CD14-positive monocyte (primary cell): ENCODE measurements at regions not wholly inside any gene's neighbourhood (a gene's known extent, or its start where the extent isn't known, plus 50 kb on each side); places are given as distances from the start of the nearest gene placed in this dataset.
A peak's percentile ranks its signal among the peaks of the same experiment; 100 is the strongest.

Source experiments
- DNase-seq, 3 donors: peaks; one replicate each; pipeline ENCODE4 v3.0.0-alpha.2; 2011 to 2022
- H2AFZ ChIP-seq: 2 replicates; pipeline ENCODE4 v1.6.0; 2012; ENCODE audit warnings: mild to moderate bottlenecking, low read depth, low read length, inconsistent platforms; ENCODE audit not compliant: insufficient read depth, poor library complexity, severe bottlenecking
- H3K27ac ChIP-seq, 2 donors: 1 replicate in 1 of 2; 2 replicates in 1 of 2; pipeline ENCODE4 v1.5.1; 2012 to 2013; ENCODE audit warnings: low read length in 2 of 2, control low read depth in 1 of 2, inconsistent platforms in 1 of 2, low read depth in 1 of 2, mild to moderate bottlenecking in 1 of 2
- H3K27me3 ChIP-seq, 2 donors: one replicate each; pipeline versions ENCODE4 v1.6.0 to v1.6.1; 2011 to 2013; ENCODE audit warnings: low read length in 2 of 2; ENCODE audit not compliant: control insufficient read depth in 2 of 2, insufficient read depth in 2 of 2
- H3K36me3 ChIP-seq, 2 donors: replicated peaks in 1 of 2; 1 replicate in 1 of 2; 2 replicates in 1 of 2; pipeline versions ENCODE4 v1.5.1 to v1.6.1; 2012 to 2013; ENCODE audit warnings: low read length in 2 of 2, control low read depth in 1 of 2, inconsistent platforms in 1 of 2, mild to moderate bottlenecking in 1 of 2; ENCODE audit not compliant: insufficient read depth in 2 of 2, control insufficient read depth in 1 of 2
- H3K4me1 ChIP-seq, 2 donors: 1 replicate in 1 of 2; 2 replicates in 1 of 2; pipeline versions ENCODE4 v1.5.1 to v1.6.1; 2012 to 2013; ENCODE audit warnings: low read length in 2 of 2, control low read depth in 1 of 2, inconsistent platforms in 1 of 2, mild to moderate bottlenecking in 1 of 2, moderate library complexity in 1 of 2; ENCODE audit not compliant: insufficient read depth in 2 of 2, control insufficient read depth in 1 of 2
- H3K4me2 ChIP-seq: replicated peaks from 2 replicates; pipeline ENCODE3; 2012; ENCODE audit warnings: low read length, moderate library complexity, mild to moderate bottlenecking; ENCODE audit not compliant: poor library complexity, severe bottlenecking; ENCODE audit errors: extremely low read depth
- H3K4me3 ChIP-seq, 3 experiments: fragments of 200-600 bp in 1 of 3; sonication (generic) in 1 of 3; replicated peaks in 1 of 3; 1 replicate in 2 of 3; 2 replicates in 1 of 3; pipeline ENCODE4 v1.5.1; 2011 to 2013; ENCODE audit warnings: low read length in 3 of 3, mild to moderate bottlenecking in 3 of 3, control low read depth in 2 of 3, low read depth in 2 of 3, inconsistent platforms in 1 of 3, moderate library complexity in 1 of 3
- H3K79me2 ChIP-seq: 2 replicates; pipeline ENCODE4 v1.6.0; 2012; ENCODE audit warnings: mild to moderate bottlenecking, control low read depth, inconsistent platforms, low read length, moderate library complexity; ENCODE audit not compliant: insufficient read depth
- H3K9ac ChIP-seq: 2 replicates; pipeline ENCODE4 v1.6.0; 2017; ENCODE audit warnings: low read length, mild to moderate bottlenecking; ENCODE audit not compliant: insufficient read depth, poor library complexity, severe bottlenecking
- H3K9me3 ChIP-seq, 2 donors: replicated peaks in 1 of 2; 1 replicate in 1 of 2; 2 replicates in 1 of 2; pipeline versions ENCODE4 v1.5.1 to v1.6.1; 2012 to 2013; ENCODE audit warnings: low read length in 2 of 2, control low read depth in 1 of 2; ENCODE audit not compliant: control insufficient read depth in 1 of 2, insufficient read depth in 1 of 2
- H4K20me1 ChIP-seq: 2 replicates; pipeline ENCODE4 v1.6.0; 2012; ENCODE audit warnings: mild to moderate bottlenecking, low read length, control low read depth, moderate library complexity; ENCODE audit not compliant: insufficient read depth
- H3K27ac Mint-ChIP-seq, 7 donors: one replicate each; pipeline ENCODE4 v1.8.0; 2020; ENCODE audit warnings: mild to moderate bottlenecking in 7 of 7, mixed read lengths in 7 of 7, moderate library complexity in 6 of 7, inconsistent platforms in 2 of 7
- H3K27me3 Mint-ChIP-seq, 3 donors: one replicate each; pipeline ENCODE4 v1.8.0; 2021 to 2022; ENCODE audit warnings: low read depth in 3 of 3, mild to moderate bottlenecking in 3 of 3, mixed read lengths in 3 of 3, moderate library complexity in 3 of 3, inconsistent platforms in 1 of 3
- H3K36me3 Mint-ChIP-seq, 2 donors: one replicate each; pipeline ENCODE4 v1.8.0; 2020; ENCODE audit warnings: mixed read lengths in 2 of 2, inconsistent platforms in 1 of 2, mild to moderate bottlenecking in 1 of 2
- H3K4me1 Mint-ChIP-seq: one replicate; pipeline ENCODE4 v1.8.0; 2020; ENCODE audit warnings: mild to moderate bottlenecking, mixed read lengths
- H3K4me3 Mint-ChIP-seq, 2 donors: one replicate each; pipeline ENCODE4 v1.8.0; 2020; ENCODE audit warnings: mild to moderate bottlenecking in 2 of 2, mixed read lengths in 2 of 2, moderate library complexity in 1 of 2
- H3K9me3 Mint-ChIP-seq, 7 donors: one replicate each; pipeline ENCODE4 v1.8.0; 2020 to 2022; ENCODE audit warnings: mixed read lengths in 7 of 7, mild to moderate bottlenecking in 6 of 7, moderate library complexity in 6 of 7, inconsistent platforms in 2 of 7
- CTCF ChIP-seq: fragments of 200-600 bp; IDR thresholded peaks from one replicate; pipeline ENCODE4 v1.8.0; 2022; ENCODE audit warnings: antibody characterized with exemption, mild to moderate bottlenecking
- WGBS: methylation state at CpG from one replicate; pipeline ENCODE4 v1.1.5; 2013; ENCODE audit warnings: missing lambda C conversion rate; ENCODE audit not compliant: insufficient coverage; 5-methylcytosine and 5-hydroxymethylcytosine counted together
- intact Hi-C, 2 donors: fragments of 100-400 bp; cut with micrococcal nuclease; formaldehyde crosslinking; loops; one replicate each; pipeline versions ENCODE4 v1.15.0 to v1.15.1; 2023

GRCh38 chr10:117471344-117471874 lies 71.1 kb upstream of the EMX2 start:
- Mint-ChIP-seq H3K27ac (no peak overlapping the region), H3K36me3 (no peaks in the 10 kb centered on the region), H3K27me3 (peaks cover 17 to 25% (median 22%) of the 10 kb centered on the region in 3 donors), H3K4me3 (no peak overlapping the region), H3K9me3 (peaks cover 0 to 3% (median 0%) of the 10 kb centered on the region in 7 donors), H3K4me1 (peaks cover 3% of the 10 kb centered on the region)
- H3K79me2 ChIP-seq: no peaks in the 10 kb centered on the region
- H3K9ac ChIP-seq: no peak overlapping the region
- H3K4me2 ChIP-seq: no peak overlapping the region
- TF ChIP-seq CTCF: no peak
- H2AFZ ChIP-seq: no peak overlapping the region
- intact Hi-C loops: no loop called here
- no peak overlapping the region for H3K4me3 ChIP-seq
- peaks cover 0 to 6% of the 10 kb centered on the region in 2 donors for H3K27me3 ChIP-seq
- no peaks in the 10 kb centered on the region for H3K9me3 ChIP-seq
- H4K20me1 ChIP-seq: no peaks in the 10 kb centered on the region
- DNase-seq: no peak
- H3K27ac ChIP-seq: no peak overlapping the region
- WGBS: no CpG with 5 or more reads among the region's 3 CpGs
- H3K36me3 ChIP-seq: no peaks in the 10 kb centered on the region
- no peaks in the 10 kb centered on the region for H3K4me1 ChIP-seq

- Histone ChIP-seq H3K4me2 (no peak overlapping the region), H4K20me1 (no peaks in the 10 kb centered on the region), H3K27me3 (peaks cover 0 to 6% of the 10 kb centered on the region in 2 donors), H3K9me3 (no peaks in the 10 kb centered on the region), H3K4me3 (no peak overlapping the region), H3K4me1 (no peaks in the 10 kb centered on the region), H3K36me3 (no peaks in the 10 kb centered on the region), H3K27ac (no peak overlapping the region), H3K79me2 (no peaks in the 10 kb centered on the region), H3K9ac (no peak overlapping the region), H2AFZ (no peak overlapping the region)
- no peaks in the 10 kb centered on the region for H3K36me3 Mint-ChIP-seq
- H3K9me3 Mint-ChIP-seq: peaks cover 0 to 3% (median 0%) of the 10 kb centered on the region in 7 donors
- H3K27ac Mint-ChIP-seq: no peak overlapping the region
- no CpG with 5 or more reads among the region's 5 CpGs for WGBS
- H3K4me3 Mint-ChIP-seq: no peak overlapping the region
- H3K27me3 Mint-ChIP-seq: peaks cover 16 to 25% (median 21%) of the 10 kb centered on the region in 3 donors
- H3K4me1 Mint-ChIP-seq: peaks cover 3% of the 10 kb centered on the region
- intact Hi-C loops: no loop called here
- peak in 1 of 3 donors; percentile 25 for DNase-seq
- TF ChIP-seq CTCF: no peak
These were observed 71.8 kb upstream of the EMX2 start for GRCh38 chr10:117470733-117471132.
